ENCODE measurements at regions not wholly inside any gene's neighbourhood (a gene's known extent, or its start where the extent isn't known, plus 50 kb on each side); places are given as distances from the start of the nearest gene placed in this dataset.

DNA sequence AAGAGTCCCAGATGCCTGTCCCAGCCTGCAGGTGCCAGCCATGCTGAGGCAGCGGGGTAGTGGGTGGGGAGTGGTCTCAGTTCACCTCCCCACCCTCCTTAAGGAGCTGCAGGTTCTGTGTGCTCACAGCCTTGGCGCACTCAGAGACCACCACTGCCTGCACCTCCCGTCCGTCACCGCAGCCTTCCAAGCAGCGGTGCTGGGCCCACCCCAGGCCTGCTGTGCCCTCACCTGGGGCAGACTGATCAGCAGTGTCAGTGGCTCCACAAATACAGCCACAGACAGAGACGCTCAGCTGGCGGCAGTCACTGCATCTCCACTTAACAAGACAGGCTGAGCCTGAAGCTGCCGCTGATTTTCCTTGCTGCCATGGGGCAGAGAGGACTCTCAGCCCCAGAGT is 120.2 kb downstream of the RFLNA start:
- TF ChIP-seq, protein P1, sequence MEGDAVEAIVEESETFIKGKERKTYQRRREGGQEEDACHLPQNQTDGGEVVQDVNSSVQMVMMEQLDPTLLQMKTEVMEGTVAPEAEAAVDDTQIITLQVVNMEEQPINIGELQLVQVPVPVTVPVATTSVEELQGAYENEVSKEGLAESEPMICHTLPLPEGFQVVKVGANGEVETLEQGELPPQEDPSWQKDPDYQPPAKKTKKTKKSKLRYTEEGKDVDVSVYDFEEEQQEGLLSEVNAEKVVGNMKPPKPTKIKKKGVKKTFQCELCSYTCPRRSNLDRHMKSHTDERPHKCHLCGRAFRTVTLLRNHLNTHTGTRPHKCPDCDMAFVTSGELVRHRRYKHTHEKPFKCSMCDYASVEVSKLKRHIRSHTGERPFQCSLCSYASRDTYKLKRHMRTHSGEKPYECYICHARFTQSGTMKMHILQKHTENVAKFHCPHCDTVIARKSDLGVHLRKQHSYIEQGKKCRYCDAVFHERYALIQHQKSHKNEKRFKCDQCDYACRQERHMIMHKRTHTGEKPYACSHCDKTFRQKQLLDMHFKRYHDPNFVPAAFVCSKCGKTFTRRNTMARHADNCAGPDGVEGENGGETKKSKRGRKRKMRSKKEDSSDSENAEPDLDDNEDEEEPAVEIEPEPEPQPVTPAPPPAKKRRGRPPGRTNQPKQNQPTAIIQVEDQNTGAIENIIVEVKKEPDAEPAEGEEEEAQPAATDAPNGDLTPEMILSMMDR (conservative IDR thresholded peaks at IDR 0.05; ENCODE audit: low read length) = no peak
- TF ChIP-seq EZH2phosphoT487 (IDR thresholded peaks at IDR 0.05; ENCODE audit: borderline replicate concordance, low read depth, low read length) = no peak

Measured in OCI-LY7 (cell line).